ENCODE measurements at regions not wholly inside any gene's neighbourhood (a gene's known extent, or its start where the extent isn't known, plus 50 kb on each side); places are given as distances from the start of the nearest gene placed in this dataset.

DNA sequence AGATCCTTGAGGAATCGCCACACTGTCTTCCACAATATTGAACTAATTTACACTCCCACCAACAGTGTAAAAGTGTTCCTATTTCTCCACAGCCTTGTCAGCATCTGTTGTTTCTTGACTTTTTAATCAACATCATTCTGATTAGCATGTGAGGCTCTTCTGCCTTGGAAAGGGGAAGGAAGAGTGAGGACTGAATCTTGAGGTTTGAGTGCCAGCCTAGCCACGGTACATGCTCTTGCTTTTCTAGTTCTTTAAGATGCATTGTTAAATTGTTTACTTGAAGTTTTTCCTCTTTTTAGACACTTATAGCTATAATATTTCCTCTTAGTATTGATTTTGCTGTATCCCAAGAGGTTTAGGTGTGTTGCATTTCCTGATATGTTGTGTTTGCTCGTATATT, 596.1 kb downstream of the OTOL1 start:
- no peak for TF ChIP-seq CTCF (IDR thresholded peaks at IDR 0.05; ENCODE audit: insufficient read depth, low read depth, low read length)
- no peak for TF ChIP-seq EZH2 (IDR thresholded peaks at IDR 0.05; ENCODE audit: insufficient read depth, low read length)
